ENCODE measurements at regions not wholly inside any gene's neighbourhood (a gene's known extent, or its start where the extent isn't known, plus 50 kb on each side); places are given as distances from the start of the nearest gene placed in this dataset.

DNA sequence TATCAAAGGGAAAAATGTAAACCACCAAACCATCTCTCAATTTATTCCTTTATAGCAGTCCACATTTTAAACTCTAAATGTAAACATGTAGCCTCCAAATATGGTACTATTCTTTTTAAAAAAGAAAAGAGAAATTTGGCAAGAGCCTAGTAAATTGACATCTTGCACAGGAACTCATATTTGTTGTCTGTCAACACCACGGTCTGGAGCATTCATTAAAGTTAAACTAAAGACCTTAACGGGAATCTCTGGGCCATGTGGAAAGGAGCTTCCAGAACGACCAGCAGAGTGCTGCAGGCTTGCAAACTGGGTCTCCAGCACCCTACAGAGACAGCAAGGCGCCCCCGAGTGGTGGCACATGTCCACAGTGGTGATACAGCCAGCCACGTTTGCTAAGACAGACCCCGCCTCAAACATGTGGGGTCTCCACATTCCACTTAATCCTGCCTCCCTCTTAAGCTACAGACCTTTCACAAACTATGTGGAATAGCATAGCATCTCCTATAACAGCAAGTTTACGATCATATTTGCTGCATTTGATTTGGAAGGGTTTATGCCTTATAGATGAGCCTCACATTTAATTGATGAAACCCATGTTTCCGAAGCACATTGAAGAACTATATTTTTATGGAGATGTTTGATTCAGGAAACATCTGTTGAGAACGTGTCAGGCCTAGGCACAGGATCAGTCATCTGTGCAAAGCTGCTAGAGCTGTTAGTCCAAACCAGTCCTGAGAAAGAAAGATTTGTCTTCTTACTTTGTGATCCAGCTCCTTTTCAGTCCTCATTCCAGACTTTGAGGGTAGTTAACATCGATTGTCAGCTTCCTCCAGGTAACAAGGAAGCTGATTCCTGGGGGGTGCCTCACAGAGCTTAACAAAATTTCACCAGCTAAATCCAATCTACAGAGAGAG, 96.4 kb upstream of the BACE2 start:
- intact Hi-C loops (cut with DNase I): loop anchor here in 1 of 2 donors (10.0 kb wide), 1 partner anchor 607 kb away; no protein-coding TSS in a partner anchor
- TF ChIP-seq POLR2A (IDR thresholded peaks at IDR 0.05): no peak
- TF ChIP-seq, protein P1, sequence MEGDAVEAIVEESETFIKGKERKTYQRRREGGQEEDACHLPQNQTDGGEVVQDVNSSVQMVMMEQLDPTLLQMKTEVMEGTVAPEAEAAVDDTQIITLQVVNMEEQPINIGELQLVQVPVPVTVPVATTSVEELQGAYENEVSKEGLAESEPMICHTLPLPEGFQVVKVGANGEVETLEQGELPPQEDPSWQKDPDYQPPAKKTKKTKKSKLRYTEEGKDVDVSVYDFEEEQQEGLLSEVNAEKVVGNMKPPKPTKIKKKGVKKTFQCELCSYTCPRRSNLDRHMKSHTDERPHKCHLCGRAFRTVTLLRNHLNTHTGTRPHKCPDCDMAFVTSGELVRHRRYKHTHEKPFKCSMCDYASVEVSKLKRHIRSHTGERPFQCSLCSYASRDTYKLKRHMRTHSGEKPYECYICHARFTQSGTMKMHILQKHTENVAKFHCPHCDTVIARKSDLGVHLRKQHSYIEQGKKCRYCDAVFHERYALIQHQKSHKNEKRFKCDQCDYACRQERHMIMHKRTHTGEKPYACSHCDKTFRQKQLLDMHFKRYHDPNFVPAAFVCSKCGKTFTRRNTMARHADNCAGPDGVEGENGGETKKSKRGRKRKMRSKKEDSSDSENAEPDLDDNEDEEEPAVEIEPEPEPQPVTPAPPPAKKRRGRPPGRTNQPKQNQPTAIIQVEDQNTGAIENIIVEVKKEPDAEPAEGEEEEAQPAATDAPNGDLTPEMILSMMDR (IDR thresholded peaks at IDR 0.05): no peak
- DNase-seq: no peak
- Histone ChIP-seq H3K27ac (no peak overlapping the region), H3K9me3 (replicated peaks in 1 of 3) (no peaks in the 10 kb centered on the region), H3K4me1 (replicated peaks in 1 of 2) (no peaks in the 10 kb centered on the region), H3K27me3 (peaks cover 11% of the 10 kb centered on the region), H3K36me3 (replicated peaks in 1 of 2) (no peaks in the 10 kb centered on the region), H3K4me3 (no peak overlapping the region)
- WGBS, 4 donors: 40 to 46% (median 43%) methylated on average over 8 to 11 of the region's 11 CpGs

DNA sequence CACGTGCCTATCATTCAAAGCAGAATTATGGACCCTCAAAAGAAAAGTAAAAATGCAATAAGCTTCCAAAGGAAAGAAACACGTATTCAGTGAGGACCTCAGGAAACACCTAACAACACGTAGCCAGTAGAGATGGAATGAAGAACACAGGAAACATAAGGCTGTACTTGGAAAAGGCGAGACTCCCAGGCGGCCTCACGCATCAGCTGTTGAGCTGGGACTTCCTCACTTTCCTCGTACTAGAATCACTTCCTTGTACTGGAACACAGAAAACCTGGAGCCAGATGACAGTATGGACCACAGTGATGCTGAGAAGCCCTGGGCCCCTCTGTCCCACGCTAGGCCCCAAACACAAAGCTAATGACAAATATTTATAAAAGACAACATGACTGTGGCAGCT, 94.4 kb upstream of the BACE2 start:
- Histone ChIP-seq H3K4me1 (replicated peaks in 1 of 2) (no peaks in the 10 kb centered on the region), H3K27ac (no peak overlapping the region), H3K9me3 (replicated peaks in 1 of 3) (no peaks in the 10 kb centered on the region), H3K36me3 (replicated peaks in 1 of 2) (no peaks in the 10 kb centered on the region), H3K4me3 (no peak overlapping the region), H3K27me3 (peaks cover 11% of the 10 kb centered on the region)
- TF ChIP-seq, protein P1 (IDR thresholded peaks at IDR 0.05): no peak
- TF ChIP-seq POLR2A (IDR thresholded peaks at IDR 0.05): no peak
- DNase-seq: no peak
- intact Hi-C loops (cut with DNase I): loop anchor here in 1 of 2 donors (10.0 kb wide), 1 partner anchor 609 kb away; no protein-coding TSS in a partner anchor
- WGBS, 4 donors: 67 to 80% (median 71%) methylated on average over 8 of the region's 8 CpGs

DNA sequence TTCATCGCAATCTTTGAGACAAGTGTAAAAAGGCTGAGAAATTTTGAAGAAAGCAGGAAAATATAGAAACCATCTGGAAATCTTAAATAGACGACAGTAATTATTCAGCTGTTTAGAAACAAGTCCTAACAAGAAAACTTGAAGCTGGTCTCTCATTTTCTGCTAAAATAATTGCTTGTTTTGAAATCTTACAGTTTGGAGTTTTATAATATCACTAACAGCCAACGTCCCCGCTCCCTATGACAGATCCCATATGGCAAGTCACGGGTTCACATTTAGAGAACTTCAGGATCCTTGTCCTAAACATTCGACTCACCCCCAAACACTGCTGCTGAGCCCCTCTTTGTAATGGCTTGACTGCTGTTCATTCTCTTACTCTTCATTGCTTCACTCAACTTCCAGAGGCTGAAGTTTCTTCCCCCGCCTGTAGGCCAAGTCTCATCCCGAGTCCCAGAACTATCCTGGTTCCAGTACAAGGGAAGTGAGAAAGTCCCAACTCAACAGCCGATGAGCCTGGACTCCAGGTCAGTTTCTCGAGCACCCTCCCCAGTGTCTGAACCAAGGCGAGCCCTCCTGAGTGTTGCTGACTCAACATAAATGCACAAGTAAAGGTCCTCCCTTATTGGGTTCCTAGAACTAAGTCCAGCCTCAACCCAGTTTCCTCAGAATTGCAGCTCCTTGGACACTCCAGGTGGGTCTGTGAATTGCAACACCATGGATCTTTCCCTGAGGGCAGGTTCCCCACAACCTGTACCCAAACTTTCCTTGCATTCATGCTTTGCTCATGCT, 93.4 kb upstream of the BACE2 start:
- Histone ChIP-seq H3K4me1 (replicated peaks in 1 of 2) (no peaks in the 10 kb centered on the region), H3K9me3 (replicated peaks in 1 of 3) (no peaks in the 10 kb centered on the region), H3K36me3 (replicated peaks in 1 of 2) (no peaks in the 10 kb centered on the region), H3K27ac (no peak overlapping the region), H3K4me3 (no peak overlapping the region), H3K27me3 (peaks cover 12% of the 10 kb centered on the region)
- no peak for TF ChIP-seq POLR2A (IDR thresholded peaks at IDR 0.05)
- TF ChIP-seq, protein P1 (IDR thresholded peaks at IDR 0.05): no peak
- WGBS, 4 donors: 78 to 88% (median 86%) methylated on average over 11 of the region's 11 CpGs
- DNase-seq: no peak
- intact Hi-C loops (cut with DNase I): loop anchor here in 1 of 2 donors (10.0 kb wide), 1 partner anchor 610 kb away; no protein-coding TSS in a partner anchor

DNA sequence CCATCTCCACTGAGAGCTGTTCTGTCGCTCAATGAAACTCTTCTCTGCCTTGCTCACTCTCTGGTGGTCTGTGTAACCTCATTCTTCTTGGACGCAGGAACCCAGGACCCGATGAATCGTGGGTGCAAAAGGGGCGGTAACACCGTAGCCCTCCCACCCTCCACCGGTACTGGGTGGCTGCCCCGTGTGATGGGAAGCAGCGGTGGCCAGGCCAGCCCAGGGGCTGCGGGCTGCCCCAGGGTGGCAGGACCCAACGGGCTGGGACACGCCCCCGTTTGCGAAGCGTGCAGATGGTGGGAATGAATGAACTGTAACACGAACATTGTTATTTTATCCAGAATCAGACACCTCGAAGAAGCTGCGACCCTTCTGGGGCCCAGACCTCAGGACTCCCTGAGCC, 92.3 kb upstream of the BACE2 start:
- TF ChIP-seq, protein P1 (IDR thresholded peaks at IDR 0.05): no peak
- no peak for TF ChIP-seq POLR2A (IDR thresholded peaks at IDR 0.05)
- intact Hi-C loops (cut with DNase I): loop anchor here in 1 of 2 donors (10.0 kb wide), 1 partner anchor 611 kb away; no protein-coding TSS in a partner anchor
- no peak for DNase-seq
- Histone ChIP-seq H3K9me3 (replicated peaks in 1 of 3) (no peaks in the 10 kb centered on the region), H3K4me3 (no peak overlapping the region), H3K27ac (no peak overlapping the region), H3K4me1 (replicated peaks in 1 of 2) (no peaks in the 10 kb centered on the region), H3K36me3 (replicated peaks in 1 of 2) (no peaks in the 10 kb centered on the region), H3K27me3 (peaks cover 6% of the 10 kb centered on the region)
- WGBS, 4 donors: 90 to 95% (median 93%) methylated on average over 15 to 18 of the region's 18 CpGs

All from adrenal gland (tissue), 9 donors.